ENCODE measurements at regions not wholly inside any gene's neighbourhood (a gene's known extent, or its start where the extent isn't known, plus 50 kb on each side); places are given as distances from the start of the nearest gene placed in this dataset.

GRCh38 chr15:91516866-91517265, 336.6 kb upstream of the SLCO3A1 start:
- no peak for TF ChIP-seq EZH2 (IDR thresholded peaks at IDR 0.05)
- TF ChIP-seq CTCF (IDR thresholded peaks at IDR 0.05) = no peak

Measured in neural progenitor cell (in vitro differentiated cells).